GM18507 (cell line): ENCODE measurements at regions not wholly inside any gene's neighbourhood (a gene's known extent, or its start where the extent isn't known, plus 50 kb on each side); places are given as distances from the start of the nearest gene placed in this dataset.

Experiments used
- DNase-seq: peaks from one replicate; pipeline ENCODE4 v3.0.0; 2011; ENCODE audit warnings: low read depth; ENCODE audit not compliant: insufficient read length; ENCODE audit errors: extremely low spot score
- FAIRE-seq: peaks from 2 replicates; lab custom pipeline; 2011; peaks lifted over from hg19 to GRCh38; lab: Jason Lieb, UNC

DNA sequence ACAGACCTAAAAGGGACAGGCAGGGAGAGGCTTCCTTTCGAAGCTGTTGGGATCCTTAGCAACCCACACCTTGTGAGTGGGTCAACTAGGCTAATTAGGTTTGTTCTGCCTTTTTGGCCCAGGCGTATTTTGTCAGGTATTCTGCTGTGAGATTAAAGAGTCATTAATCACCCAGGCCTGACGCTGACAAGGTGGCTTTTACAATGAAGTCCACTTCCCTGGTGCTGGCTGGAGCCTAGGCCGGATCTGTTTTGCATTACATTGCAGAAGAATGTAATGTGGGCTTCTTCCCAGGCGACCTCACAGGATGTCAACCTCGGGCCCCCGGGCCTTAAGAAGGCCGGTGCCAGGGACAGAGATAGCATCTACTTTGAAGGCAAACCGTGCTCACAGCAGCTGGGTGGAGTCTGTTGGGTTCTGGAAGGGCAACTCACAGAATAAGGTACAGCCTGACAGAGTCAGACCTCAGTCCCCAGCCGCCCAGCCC, 76.9 kb downstream of the HES1 start:
- FAIRE-seq (no peak), DNase-seq (no peak)

DNA sequence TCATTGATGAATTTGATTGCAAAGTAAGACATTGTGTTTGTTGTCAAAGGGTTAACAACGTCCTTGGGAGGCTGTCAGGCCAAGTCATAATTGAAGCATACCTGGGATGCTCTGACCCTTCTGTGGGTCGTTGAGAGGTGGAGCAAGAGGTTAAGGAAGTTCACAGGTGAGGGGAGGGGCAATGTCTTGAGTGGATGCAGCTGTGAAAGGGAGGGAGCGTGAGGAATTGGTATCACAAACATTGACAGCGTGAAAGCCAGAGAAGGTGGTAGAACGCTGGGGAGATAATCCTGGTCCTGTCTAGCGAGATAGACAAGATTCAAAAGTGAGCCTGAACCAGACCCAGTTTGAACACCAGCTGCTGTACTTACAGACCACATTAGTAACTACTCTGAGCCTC, 79.4 kb downstream of the HES1 start:
- DNase-seq (no peak), FAIRE-seq (no peak)

DNA sequence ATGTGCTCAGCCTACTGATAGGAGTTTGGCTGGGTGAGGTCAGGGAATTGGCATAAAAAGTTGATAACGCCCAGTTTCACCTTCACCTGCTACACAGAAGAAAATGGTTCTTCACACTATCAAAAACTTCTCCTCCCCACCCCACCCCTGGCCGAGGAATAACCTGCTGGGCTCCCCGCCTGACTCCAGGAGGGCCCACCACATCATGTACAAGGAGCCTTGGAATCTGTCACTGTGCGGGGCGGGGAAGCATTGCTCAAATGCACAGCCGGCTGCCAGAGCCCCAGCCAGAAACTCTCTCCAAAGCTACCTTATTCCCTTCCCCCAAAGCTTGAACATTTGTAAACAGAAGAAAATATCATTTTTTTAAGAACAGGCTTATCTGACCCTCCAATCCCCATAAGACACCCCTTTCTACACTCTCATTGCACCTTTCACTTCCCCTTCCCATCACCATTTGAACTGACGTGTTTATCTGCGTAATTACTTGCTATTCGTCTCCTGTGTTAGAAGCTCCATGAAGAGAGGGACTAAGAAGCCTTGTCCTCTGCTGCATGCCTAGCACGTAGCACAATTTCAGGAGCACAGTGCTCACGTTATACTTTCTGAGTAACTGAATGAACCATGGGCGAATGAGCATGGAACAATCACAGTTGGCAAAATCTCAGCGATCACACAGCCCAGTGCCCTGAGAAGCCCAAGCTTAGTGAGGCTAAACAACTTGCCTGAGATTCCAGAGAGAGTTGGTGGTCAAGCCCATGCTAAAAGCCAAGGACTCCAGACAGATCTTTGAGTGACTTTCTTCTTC, 82.9 kb downstream of the HES1 start:
- FAIRE-seq (no peak), DNase-seq (no peak)

DNA sequence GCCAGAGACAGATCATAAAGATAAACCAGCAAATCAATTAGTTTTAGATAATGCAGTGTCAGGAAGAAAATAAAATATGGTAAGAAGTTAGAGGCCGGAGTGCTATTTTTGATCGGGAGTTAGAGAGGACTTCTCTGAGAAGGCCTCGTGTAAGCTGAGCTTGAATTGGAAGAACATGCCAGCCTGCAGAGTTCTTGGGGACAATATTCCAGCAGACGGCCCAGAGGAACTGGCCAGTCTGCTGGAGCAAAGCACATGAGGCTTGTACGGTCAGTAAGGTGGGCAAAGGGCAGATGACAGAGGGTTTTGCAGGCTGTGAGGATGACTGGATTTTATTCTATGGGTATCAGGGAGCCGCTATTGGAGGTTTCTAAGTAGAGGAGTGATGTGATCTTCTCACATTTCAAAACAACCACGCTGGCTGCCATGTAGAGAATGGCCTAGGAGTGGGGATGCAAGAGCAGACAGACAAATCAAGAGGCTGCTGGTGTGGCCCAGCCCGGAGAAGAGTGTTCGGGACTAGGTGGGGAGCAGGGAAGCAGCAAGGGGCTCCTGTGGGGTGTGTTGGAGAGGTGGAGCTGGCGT, 84.0 kb downstream of the HES1 start:
- no peak for FAIRE-seq
- DNase-seq, result no peak

DNA sequence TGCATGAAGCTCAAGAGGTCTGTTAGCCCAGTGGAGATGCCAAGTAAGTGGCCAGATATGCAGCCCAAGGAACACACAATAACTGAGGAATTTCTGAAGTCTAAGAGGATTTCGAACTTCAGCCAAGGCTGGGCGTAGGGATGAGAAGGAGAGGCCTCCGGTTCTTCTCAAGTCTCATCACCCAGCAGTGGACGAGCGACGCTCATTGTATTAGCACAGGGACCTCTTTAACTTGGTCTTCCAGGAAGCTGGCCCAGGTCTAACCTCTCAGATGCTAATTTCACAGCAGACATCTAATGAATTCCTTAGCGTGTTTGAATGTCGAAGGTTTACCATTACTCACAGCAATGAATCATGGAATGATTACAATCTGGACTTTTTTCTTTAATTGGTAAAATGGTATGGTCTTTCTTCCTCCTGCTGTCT, 85.0 kb downstream of the HES1 start:
- no peak for FAIRE-seq

DNA sequence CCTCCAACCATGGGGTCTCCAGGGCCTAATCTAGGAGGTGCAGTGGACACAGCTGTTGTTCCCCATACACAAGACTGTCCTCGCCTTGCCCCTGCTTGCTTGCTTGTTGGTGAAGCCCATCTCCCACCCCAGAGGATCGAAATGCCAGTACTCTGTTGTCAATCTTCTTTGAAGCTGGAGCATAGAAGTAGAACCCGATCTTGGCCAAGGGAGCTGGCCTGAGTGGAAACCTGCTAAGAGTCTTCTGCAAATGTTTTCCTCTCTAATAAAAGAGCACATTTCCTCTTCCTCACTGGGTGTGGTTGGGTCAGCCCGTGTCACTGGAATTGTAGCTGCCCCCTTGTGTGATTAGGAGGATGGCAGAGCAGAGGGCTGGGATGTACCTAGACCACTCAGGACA, 85.4 kb downstream of the HES1 start:
- DNase-seq, result no peak
- FAIRE-seq, result no peak

More for the DNA sequence above, 85.0 kb downstream of the HES1 start:
- DNase-seq, result no peak

DNA sequence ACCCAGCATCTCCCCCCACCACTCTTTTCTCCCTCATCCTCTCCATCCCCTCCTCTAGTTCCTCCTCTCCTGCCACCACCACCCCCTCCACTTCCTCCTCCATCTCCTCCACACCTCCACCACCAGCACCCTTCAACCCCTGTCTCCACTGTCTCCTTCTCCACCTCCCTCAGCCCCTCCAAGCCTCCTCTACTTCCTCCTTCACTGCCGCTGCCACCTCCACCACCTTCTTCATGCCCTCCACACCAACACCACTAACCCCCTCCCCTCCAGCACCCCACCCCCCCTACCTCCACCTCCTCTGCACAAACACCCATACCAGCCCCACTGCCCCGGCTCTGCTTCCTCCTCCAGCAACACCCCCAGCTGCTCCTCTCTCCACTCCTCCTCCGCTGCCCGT, 88.0 kb downstream of the HES1 start:
- FAIRE-seq (no peak), DNase-seq (no peak)

DNA sequence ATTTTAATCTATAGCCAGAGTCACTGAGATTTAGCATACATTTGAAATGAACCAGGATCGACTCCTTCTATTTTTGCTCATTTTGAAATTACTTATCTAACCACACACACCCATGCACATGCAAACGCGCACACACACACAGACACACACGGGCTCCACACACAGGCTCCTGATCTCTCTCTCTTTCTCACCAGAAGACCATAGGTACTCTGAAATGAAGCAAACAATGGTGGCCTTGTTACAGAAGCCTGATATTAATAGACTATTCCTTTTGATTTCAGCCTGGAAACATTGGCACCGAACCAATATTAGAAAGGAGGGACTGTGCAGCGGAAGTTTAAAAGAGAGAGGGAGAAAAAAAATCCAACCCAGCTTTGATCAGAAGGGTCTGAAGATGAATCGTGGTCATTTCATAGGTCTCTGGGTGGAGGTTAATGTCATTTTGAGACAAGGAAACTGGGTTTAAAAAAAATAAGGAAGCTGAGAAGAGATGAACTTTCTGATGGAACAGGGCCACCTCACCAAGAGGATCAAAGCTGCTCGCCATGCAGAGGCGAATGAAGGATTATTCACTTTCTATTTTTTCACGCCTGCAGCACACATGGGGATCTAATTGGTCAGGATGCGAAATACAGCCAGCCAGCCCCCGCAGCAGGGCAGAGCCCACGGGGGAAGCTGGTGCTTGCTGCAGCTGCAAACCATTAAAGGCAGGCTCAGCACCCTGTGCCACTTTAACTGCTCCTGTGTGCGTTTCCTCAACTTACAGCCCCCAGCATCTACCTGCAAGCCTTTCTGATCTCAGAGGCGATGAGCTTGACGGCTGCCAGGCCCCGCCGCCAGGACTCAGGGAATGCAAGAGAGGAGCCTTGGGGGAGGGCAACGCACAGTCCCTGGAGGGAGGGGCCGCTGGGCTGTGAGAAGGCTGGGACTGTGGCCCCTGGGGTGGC, 88.8 kb downstream of the HES1 start:
- no peak for FAIRE-seq

DNA sequence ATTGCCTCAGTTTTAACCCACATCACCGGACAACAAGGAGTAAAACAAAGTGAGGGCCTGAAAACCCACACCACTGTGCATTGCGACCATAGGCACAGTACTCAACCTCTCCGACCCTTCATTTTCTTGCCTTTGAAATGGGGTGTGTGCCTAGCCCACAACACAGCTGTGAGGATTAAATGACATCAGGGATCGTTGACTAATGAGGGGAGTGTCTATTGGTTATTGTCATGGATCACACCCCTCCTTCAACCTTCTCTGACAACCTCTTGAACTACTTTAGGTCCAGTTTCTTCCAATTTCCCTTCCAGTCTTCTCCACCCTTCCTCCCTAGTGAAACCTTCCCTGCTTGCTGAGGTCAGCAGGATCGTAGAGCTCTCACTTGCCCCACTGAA, 89.5 kb downstream of the HES1 start:
- DNase-seq (no peak), FAIRE-seq (no peak)

More for the DNA sequence above, 88.8 kb downstream of the HES1 start:
- no peak for DNase-seq

DNA sequence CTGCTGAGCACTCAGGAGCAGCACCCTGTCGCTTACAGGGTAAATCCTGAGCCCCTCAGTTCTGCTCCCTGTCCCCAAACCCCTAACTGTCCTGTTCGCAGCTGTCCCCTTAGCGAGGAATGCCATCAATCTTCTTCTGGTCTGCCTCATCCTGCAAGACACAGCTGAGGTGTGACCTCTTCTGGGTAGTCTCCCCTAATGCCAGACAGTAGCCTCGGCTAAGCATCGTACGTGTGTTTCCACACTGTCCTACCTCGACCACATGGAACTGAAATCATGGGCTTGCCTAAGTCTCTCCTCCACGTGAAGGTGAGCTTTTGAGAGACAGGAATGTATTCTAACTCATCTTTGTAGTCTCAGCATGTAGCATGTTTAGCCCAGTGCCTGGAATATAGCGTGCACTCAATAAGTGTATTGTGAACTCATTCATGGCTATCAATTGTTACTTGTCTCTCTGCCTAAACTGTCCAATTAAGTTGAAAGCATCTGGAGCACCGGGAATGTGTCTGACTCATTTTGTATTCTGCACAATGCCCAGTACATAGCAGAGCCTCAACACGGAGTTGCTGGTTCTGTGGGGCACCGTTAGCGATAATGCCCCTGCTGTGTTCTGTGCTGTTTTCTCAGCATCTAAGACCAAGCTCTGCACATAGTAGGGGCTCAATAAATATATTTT, 90.2 kb downstream of the HES1 start:
- DNase-seq, result no peak
- FAIRE-seq, result no peak

DNA sequence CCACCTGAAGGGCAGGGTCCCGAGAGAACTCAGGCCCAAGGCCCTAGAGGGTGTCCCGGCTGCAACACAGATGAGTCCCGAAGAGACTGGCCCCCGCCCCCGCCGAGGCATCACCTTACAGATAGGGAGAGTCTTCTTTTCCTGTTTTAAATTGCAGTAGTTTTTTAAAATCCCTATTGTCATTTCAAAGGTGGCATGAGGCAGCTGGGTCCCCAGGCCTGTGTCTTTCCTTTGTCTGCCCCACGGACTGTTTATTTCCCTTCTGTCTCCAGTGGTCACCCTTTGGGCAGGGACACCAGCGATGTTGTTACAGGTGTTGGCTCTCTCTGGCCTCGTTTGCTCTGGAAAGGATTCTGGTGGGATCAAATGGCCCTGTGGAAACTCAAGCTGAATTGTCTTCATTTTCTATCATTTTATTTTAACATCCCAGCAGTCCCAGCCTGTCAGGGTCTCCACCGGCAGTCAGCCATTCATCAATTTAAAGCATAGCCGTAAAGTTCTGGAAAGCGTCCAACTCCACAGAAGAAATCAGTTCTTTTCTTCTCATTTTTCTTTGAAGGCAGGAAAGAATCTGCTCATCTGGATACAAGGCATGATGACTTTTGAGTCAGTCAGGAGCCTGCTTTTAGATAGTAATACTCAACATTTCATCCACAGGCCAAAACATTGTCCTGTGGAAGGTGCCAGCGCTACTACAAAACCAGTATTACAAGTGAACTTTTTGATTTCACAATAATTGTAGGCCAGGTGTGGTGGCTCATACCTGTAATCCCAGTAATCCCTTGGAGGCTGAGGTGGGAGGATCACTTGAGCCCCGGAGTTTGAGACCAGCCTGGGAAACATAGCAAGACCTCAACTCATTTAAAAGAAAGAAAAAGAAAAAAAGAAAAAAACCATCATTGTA, 96.2 kb downstream of the HES1 start:
- DNase-seq, result no peak
- FAIRE-seq, result no peak

DNA sequence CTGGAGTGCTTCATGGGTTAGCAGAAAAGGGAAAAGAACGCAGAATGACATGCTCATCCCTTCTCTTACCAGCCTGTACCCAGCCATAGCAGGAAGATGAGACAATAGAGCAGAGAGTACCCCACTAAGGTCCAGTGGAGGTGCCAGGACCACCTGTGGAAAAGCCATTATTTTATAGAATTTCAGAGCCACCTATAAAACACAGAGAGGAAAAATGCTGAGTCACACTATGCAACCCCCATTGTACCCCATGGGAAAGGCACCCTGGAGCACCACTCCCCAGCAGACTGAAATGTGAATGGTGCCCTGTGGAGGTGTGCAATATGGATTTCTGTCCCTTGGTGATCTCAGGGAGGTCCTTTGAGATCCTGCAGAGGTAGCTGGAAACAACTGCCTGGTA, 97.2 kb downstream of the HES1 start:
- FAIRE-seq, result no peak
- DNase-seq, result no peak

DNA sequence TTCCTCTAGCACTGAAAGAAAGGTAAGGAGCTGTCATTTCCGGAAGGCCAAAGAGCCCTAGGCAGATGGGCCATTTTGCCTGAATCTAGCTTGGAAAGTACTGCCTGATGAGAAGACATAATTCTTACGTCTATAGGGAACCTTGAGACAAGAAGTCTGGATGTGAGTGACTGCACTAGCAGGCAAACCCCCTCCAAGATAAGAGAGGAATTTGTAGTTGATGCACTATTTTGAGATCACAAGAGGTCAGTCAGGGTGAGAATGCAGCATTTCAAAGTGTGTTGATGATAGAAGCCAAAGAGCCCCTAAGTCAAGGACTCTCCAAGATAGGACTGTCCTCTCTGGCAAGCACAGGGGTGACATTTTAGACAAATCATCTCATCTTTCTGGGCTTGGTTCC, 99.2 kb downstream of the HES1 start:
- FAIRE-seq (no peak), DNase-seq (no peak)

DNA sequence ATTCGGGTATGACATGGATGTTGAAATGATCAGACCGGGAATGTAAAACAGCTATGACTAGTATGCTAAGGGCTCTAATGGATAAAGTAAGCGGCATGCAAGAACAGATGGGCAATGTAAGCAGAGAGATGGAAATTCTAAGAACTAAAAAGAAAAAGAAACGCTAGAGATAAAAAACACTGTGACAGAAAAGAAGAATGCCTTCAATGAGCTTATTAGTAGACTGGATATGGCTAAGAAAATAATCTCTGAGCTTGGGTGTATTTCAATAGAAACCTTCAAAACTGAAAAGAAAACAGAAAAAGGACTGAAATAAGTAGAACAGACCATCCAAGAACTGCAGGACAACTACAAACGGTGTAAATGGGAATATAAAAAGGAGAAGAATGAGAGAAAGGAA, 101.2 kb downstream of the HES1 start:
- FAIRE-seq (no peak), DNase-seq (no peak)

DNA sequence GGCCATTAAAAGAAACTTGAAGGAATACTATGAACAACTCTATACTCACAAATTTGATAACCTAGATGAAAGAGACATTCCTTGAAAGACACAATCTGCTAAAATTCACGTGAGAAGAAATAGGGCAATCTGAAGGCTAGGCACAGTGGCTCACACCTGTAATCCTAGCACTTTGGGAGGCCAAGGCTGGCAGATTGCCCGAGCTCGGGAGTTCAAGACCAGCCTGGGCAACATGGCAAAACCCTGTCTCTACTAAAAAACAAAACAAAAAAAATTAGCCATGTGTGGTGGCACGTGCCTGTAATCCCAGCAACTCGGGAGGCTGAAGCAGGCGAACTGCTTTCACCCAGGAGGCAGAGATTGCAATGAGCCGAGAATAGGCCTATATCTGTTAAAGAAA, 104.8 kb downstream of the HES1 start:
- DNase-seq (no peak), FAIRE-seq (no peak)

DNA sequence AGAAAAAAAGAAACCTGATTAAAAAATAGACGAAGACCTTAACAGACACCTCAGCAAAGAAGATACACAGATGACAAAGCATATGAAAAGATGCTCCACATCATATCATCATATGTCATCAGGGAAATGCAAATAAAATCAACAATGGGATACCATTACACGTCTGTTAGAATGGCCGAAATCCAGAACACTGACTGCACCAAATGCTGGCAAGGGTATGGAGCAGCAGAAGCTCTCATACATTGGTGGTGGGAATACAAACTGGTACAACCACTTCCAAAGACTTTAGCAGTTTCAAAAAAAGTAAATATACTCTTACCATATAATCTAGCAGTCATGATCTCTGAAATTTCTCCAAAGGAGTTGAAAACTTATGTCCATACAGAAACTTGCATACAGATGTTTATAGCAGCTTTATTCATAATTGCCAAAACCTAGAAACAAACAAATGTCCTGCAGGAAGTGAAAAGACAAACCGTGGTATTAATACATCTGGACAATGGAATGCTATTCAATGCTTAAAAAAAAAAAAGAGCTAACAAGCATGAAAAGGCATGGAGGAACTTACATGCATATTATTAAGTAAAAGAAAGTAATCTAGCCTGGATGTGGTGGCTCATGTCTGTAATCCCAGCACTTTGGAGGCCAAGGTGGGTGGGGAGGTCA, 107.4 kb downstream of the HES1 start:
- DNase-seq, result no peak
- FAIRE-seq, result no peak

DNA sequence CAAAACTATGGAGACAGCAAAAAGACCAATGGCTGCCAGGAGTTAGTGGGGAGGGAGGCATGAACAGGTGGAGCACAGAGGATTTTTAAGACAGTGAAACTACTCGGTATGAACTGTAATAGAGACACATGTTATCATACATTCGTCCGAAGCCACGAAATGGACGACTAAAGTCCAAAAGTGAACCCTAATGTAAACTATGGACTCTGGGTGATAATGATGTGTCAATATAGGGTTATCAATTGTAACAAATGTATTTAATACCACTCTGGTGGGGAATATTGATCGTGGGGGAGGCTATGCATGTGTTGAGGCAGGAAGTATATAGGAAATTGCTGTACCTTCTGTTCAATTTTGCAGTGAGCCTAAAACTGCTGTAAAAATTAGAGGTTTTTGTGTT, 107.0 kb downstream of the CPN2 start:
- FAIRE-seq, result no peak

DNA sequence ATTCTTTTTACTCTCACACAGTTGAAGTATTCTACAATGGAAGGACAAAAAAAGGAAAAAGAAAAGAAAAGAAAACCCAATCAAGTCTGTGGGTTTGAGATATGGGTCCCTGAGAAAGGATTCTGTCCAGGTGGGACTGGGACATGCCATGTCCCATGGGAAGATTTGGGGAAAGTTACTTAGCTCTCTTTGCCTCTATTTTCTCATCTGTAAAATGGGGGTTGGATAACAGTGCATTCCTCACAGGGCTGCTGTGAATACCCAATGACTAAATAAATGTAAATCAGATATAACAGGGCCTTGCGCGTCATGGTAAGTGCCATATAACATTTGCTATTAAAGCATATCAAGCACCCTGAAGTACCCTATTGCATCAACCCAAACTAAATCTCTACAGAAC, 105.7 kb downstream of the CPN2 start:
- DNase-seq (no peak), FAIRE-seq (no peak)

More for the DNA sequence above, 107.0 kb downstream of the CPN2 start:
- DNase-seq, result no peak
